ENCODE measurements at regions not wholly inside any gene's neighbourhood (a gene's known extent, or its start where the extent isn't known, plus 50 kb on each side); places are given as distances from the start of the nearest gene placed in this dataset.

DNA sequence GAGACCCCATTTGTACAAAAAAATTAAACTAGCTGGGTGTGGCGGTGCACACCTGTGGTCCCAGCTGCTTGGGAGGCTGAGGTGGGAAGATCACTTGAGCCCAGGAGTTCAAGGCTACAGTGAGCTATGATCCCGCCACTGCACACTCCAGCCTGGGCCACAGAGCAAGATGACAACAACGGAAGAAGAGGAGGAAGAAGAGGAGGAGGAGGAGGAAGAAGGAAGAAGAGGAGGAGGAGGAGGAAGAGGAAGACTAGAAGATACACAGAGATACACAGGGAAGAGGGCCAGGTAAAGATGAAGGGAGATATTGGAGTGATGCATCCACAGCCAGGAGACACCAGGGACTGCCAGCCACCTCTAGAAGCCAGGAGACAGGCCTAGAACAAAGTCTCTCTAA, 75.7 kb upstream of the PTER start:
- Histone ChIP-seq H2BK20ac (ENCODE audit: low read length) (no peak overlapping the region), H2BK5ac (ENCODE audit: low read depth, low read length) (no peak overlapping the region), H3K9ac (replicated peaks in 1 of 4; ENCODE audit: extremely low read depth in 1 of 4, low read depth in 3 of 4, low read length in 3 of 4) (no peak overlapping the region), H3K56ac (replicated peaks; ENCODE audit: insufficient read length, low read depth, low read length) (no peak overlapping the region), H3K14ac (ENCODE audit: insufficient read length) (no peak overlapping the region), H3K27ac (ENCODE audit: low read depth, low read length) (no peak overlapping the region), H3K18ac (ENCODE audit: extremely low read depth, low read length) (no peak overlapping the region), H3K79me2 (ENCODE audit: control insufficient read depth in 1 of 2, insufficient read depth in 2 of 2, low read length in 2 of 2) (no peaks in the 10 kb centered on the region; a peak in 1 of 4 replicates), H3K79me1 (ENCODE audit: low read depth, low read length) (no peaks in the 10 kb centered on the region), H2AFZ (ENCODE audit: low read length) (no peak overlapping the region), H2BK15ac (ENCODE audit: low read length) (no peak overlapping the region), H3K4me2 (ENCODE audit: insufficient read depth in 1 of 2, low read depth in 2 of 2, low read length in 2 of 2) (no peak overlapping the region), H4K20me1 (replicated peaks in 1 of 2; ENCODE audit: control insufficient read depth in 1 of 2, insufficient read depth in 2 of 2, low read length in 2 of 2) (no peaks in the 10 kb centered on the region), H3K23ac (ENCODE audit: insufficient read length) (no peak overlapping the region), H3K27me3 (replicated peaks in 1 of 4; ENCODE audit: control insufficient read depth in 3 of 4, extremely low read depth in 1 of 4, insufficient read depth in 3 of 4, low read length in 3 of 4) (no peaks in the 10 kb centered on the region), H3K23me2 (ENCODE audit: low read depth, low read length) (no peaks in the 10 kb centered on the region; the same call in 1 of the 2 replicates), H3K4ac (replicated peaks; ENCODE audit: insufficient read length, low read depth, low read length) (no peak overlapping the region), H3K4me3 (ENCODE audit: extremely low read depth in 1 of 4, insufficient read depth in 2 of 4, low read depth in 3 of 4, low read length in 4 of 4) (no peak overlapping the region), H2AK5ac (ENCODE audit: low read depth, low read length) (no peak overlapping the region), H3K4me1 (replicated peaks in 1 of 4; ENCODE audit: control insufficient read depth in 3 of 4, insufficient read depth in 4 of 4, low read length in 3 of 4) (peaks cover 0 to 6% (median 0%) of the 10 kb centered on the region in 4 experiments; a peak in 2 of 7 replicates), H2BK12ac (ENCODE audit: low read depth, low read length) (no peak overlapping the region), H4K5ac (ENCODE audit: insufficient read length, low read depth, low read length) (no peak overlapping the region), H4K91ac (replicated peaks; ENCODE audit: insufficient read length, low read length) (peak overlapping the region; percentile 44), H2BK120ac (replicated peaks; ENCODE audit: low read depth, low read length) (no peak overlapping the region), H3K36me3 (ENCODE audit: control insufficient read depth in 2 of 4, insufficient read depth in 4 of 4, low read length in 3 of 4) (no peaks in the 10 kb centered on the region), H4K8ac (ENCODE audit: extremely low read depth, insufficient read depth, low read length) (no peak overlapping the region), H3K9me3 (ENCODE audit: insufficient read depth in 2 of 2, low read depth in 1 of 2, low read length in 1 of 2) (no peaks in the 10 kb centered on the region)
- ChIA-PET POLR2A (ENCODE audit: partially characterized antibody) (no interaction called here), CTCF (ENCODE audit: partially characterized antibody) (interaction anchor here (1.0 kb wide), 1 partner anchor 482 kb away, joined by 3 read pairs; no protein-coding TSS in a partner anchor)
- 94% methylated on average over 3 of the region's 3 CpGs; no CpG with 5 or more reads in 1 of the 2 experiments for WGBS, 2 experiments (ENCODE audit: extremely low coverage in 1 of 2, insufficient coverage in 1 of 2, insufficient read length in 1 of 2, insufficient replicate concordance in 2 of 2, low coverage in 1 of 2, low lambda C conversion rate in 2 of 2, missing lambda C conversion rate in 1 of 2)
- no peak for DNase-seq (ENCODE audit: low read depth in 1 of 2, low spot score in 2 of 2)
- no peak for FAIRE-seq
- TF ChIP-seq RFX5 (IDR thresholded peaks at IDR 0.05; ENCODE audit: borderline replicate concordance, low read depth, low read length) (no peak), TCF12 (IDR thresholded peaks at IDR 0.05; ENCODE audit: low read depth, low read length) (no peak), NRF1 (IDR thresholded peaks at IDR 0.05; ENCODE audit: low read depth, low read length) (no peak), SIN3A (conservative IDR thresholded peaks at IDR 0.05 in 1 of 2, IDR thresholded peaks at IDR 0.05 in 1 of 2; ENCODE audit: low read depth in 1 of 2, low read length in 2 of 2) (no peak), SIRT6 (IDR thresholded peaks at IDR 0.05; ENCODE audit: low read length) (no peak), BACH1 (IDR thresholded peaks at IDR 0.05; ENCODE audit: low read length) (no peak), TAF1 (IDR thresholded peaks at IDR 0.05; ENCODE audit: low read depth, low read length) (no peak), POU5F1 (IDR thresholded peaks at IDR 0.05; ENCODE audit: low read depth, low read length) (no peak)
- TF ChIP-seq, protein P1, sequence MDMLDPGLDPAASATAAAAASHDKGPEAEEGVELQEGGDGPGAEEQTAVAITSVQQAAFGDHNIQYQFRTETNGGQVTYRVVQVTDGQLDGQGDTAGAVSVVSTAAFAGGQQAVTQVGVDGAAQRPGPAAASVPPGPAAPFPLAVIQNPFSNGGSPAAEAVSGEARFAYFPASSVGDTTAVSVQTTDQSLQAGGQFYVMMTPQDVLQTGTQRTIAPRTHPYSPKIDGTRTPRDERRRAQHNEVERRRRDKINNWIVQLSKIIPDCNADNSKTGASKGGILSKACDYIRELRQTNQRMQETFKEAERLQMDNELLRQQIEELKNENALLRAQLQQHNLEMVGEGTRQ (IDR thresholded peaks at IDR 0.05; ENCODE audit: low read length) = no peak
- TF ChIP-seq, protein P2, sequence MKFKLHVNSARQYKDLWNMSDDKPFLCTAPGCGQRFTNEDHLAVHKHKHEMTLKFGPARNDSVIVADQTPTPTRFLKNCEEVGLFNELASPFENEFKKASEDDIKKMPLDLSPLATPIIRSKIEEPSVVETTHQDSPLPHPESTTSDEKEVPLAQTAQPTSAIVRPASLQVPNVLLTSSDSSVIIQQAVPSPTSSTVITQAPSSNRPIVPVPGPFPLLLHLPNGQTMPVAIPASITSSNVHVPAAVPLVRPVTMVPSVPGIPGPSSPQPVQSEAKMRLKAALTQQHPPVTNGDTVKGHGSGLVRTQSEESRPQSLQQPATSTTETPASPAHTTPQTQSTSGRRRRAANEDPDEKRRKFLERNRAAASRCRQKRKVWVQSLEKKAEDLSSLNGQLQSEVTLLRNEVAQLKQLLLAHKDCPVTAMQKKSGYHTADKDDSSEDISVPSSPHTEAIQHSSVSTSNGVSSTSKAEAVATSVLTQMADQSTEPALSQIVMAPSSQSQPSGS (IDR thresholded peaks at IDR 0.05; ENCODE audit: low read length) = no peak
- TF ChIP-seq, protein P3, sequence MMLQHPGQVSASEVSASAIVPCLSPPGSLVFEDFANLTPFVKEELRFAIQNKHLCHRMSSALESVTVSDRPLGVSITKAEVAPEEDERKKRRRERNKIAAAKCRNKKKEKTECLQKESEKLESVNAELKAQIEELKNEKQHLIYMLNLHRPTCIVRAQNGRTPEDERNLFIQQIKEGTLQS (IDR thresholded peaks at IDR 0.05; ENCODE audit: insufficient read depth, low read depth, low read length) = no peak
